Limb (tissue), 2 donors: ENCODE measurements at regions not wholly inside any gene's neighbourhood (a gene's known extent, or its start where the extent isn't known, plus 50 kb on each side); places are given as distances from the start of the nearest gene placed in this dataset.
"Not testable (repeated sequence)": the region's sequence is repeated elsewhere in the genome, so short reads cannot be mapped to it uniquely, and the experiment has no call there.

ENCODE experiments used
- DNase-seq, 2 donors: peaks; one replicate each; pipeline ENCODE4 v3.0.0-alpha.2; 2016; ENCODE audit errors: extremely low spot score in 2 of 2

DNA sequence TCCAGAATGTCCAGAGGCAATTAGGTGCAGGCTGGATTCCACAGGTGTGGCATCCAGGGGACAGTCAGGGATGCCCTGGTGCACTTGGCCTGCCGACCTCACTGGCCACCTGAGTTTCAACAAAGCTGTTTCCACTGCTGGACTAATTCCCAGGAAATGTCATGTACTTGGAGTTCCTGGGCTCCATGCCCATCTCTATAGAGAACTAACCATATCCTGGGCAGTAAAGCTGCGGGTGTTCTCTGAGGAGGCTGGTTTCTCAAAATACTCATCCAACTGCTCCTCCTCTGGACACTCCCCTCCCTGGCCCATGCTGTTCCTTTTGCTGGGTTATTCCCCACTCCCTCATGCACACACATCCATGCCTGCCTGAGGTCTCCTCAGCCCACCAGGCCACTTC is 161.9 kb upstream of the SKOR2 start:
- DNase-seq, result no peak

DNA sequence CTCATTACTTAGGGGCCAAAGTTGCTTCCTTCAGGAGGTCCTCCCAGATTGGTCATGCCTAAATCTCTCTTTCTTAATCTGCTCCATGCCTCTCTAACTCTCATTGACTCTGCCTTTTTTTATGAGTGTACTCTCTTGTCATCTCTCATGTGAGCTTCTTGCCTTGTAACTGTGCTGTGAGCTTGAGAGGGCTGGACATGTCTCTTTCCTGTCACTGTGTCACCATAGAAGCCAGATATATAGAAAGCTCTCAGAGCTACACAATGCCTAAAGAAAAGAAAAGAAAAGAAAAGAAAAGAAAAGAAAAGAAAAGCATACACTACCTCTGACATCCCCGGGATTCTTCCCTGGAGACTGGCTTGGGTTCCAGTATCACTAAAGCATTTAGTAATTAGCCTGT is 161.5 kb upstream of the SKOR2 start:
- no peak for DNase-seq

DNA sequence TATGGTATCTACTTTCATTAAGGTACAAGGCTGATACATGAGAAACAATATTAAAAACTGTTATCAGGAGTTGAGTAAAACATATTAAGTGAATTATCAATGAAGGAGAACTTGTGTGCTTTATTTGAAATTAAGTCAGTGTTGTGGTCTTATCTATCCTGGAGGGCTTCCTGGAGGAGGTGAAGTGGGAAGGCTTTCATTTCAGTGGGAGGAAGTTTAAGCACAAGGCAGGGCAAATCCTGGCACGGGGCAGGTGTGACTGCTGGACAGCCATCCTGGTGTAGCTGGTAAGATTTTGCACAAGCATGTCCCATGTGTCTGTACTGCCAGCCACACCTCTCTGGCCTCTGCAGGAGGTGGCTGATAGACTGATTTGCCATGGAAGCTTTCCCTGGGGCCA is 159.7 kb upstream of the SKOR2 start:
- no peak for DNase-seq

DNA sequence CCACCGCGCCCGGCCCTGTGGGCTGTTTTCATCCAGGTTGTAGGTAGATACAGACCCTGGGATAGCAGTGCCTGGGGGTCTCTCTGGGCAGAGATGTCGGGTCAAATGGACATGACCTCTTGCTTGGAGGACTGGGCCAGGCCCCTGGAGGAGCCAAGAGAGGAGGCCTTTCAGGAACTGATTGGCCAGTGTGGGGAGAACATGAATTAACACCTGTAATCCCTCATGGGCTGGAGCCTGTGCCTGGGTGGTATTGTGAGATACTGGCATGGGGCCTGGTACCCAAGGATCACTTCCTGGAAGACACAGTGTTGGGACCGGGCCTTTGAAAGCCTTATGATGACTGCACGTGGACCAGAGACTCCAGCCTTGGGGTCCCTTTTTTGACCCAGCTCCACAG is 158.7 kb upstream of the SKOR2 start:
- DNase-seq, result no peak

DNA sequence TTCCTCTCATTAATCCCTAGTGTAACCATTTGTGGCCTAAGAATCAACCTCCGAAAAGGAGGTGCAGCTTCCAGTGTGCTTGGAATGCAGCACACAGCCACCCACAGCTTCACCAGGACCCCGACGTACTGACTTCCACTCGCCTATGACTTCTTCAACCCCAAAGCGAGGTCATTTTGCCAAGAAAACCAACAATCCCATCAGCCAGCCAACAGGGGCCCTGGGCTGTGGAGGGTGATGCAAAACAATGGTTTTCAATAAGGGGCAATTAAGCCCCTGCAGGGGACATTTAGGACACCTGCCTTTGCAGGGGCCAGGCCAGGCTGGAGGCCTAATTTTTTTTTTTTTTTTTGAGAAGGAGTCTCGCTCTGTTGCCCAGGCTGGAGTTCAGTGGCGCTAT is 158.1 kb upstream of the SKOR2 start:
- no peak for DNase-seq

DNA sequence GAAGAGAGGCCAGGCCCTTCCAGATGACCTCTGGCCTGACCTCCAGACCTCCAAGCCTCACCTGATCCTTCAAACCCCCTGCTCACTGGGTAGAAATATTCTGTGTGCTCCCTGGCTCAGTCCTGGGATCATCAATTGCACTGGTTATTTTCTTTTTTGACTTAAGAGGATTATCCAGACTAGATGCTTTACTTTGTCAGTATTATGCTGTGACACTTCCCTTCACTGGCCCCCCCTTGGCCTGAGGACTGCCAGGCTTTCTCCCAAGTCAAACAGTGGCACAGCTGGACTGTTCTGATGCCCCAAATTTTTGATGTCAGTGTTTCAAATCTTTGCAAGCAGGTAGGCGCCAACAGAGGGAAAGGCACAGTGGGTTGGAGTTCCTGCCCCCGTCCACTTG is 156.3 kb upstream of the SKOR2 start:
- no peak for DNase-seq

DNA sequence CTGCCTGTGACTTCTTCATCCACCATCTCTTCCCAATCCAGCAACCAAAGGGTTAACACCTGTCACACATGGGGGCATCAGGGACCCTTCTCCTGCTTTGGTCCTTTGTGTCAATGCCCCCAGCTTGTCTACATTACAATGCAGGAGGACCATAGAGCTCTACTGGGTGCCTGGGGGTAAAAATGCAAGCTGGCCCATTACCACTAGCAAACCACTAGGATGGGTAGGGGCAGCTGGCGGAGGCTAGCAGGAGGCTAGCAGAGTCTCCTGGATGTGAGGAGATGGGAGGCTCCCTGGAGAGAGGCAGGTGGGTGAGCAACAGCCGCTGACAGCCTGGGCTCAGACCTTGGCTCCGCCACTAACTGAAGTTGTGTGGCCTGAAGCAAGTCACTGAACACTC is 153.4 kb upstream of the SKOR2 start:
- DNase-seq, result no peak

DNA sequence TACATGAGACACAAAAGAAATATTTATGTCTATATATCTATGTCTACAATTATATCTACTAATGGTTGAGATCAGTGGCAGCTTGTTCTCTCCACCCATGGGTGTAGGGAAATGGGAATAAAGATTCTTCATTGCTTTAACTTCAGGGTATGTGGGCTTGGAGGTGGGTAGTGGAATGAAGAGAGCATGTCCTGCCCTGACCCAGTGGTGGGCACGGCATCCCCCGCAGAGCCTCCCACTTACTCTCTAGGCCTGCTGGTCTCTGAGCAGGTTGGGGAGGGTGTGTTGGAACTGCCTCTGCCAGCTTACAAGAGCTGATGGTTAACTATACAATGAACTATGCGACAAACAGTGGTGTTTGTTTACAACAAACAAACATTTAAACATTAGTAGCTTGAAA is 152.5 kb upstream of the SKOR2 start:
- no peak for DNase-seq

DNA sequence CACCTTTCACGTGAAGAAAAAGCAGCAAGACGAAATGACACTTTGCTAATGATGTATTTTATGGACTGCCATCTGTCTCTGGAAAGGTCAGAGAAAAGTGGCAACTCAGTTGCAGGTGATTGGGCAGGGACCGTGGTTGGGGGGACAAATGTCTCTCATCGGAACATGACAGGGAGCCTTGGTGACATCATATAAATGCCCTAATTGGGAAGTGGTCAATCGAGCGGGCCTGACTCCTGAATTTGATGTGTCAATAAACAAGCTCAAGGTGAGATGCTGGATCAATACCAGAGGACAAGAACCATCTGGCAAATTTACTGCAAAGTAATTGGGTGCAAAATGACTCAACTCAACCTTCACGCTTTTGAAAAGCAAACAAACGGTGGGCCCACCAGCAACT is 151.9 kb upstream of the SKOR2 start:
- DNase-seq, result no peak

DNA sequence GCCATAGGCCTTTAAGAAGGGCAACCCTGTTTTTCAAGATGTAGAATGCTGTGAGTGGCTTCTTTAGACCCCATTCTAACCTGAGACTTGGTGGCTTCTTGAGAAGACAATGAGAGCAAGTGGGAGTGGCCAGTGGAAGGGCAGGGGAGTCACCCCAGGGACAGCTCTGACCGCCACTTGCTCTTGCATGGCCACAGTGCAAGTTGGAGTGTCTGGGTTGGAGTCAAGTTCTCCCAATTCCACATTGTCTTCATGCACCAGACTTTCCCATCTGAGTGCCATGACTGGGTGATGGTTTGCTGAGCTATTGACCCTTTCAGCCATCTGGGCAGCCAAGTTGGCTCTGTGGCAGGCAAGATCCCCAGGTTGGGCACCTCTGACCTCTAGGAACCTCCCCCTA is 148.0 kb upstream of the SKOR2 start:
- no peak for DNase-seq

DNA sequence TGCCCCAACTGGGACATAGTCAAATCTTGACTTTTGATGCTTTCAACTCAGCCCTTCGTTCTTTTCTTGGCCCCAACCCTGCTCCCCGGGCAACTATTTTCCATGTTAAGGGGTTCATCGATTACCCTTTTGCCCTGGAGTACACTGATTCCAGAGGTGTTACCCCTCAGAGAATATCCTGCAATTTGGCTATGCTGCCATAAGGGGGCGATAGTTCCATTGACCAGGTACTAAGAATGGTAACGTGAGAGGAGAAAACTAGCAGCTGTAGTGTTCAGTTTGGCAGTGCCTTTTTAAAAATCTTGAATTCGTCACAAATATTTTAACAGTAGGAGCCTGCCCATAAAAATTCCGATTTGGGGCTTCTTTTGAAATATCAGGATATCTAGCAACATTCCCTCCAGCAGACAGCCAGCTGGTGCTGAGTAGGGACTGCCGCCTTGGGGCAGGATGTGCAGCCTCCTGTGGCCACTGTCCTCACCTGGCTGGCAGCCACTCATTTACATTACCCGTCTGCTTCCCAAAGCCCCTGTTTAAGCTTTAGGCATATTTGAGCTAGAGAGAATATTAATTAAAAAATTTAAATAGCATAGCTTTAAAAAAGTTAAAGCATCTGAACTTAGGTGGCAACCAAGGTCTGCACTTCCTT is 146.3 kb upstream of the SKOR2 start:
- DNase-seq, result no peak

DNA sequence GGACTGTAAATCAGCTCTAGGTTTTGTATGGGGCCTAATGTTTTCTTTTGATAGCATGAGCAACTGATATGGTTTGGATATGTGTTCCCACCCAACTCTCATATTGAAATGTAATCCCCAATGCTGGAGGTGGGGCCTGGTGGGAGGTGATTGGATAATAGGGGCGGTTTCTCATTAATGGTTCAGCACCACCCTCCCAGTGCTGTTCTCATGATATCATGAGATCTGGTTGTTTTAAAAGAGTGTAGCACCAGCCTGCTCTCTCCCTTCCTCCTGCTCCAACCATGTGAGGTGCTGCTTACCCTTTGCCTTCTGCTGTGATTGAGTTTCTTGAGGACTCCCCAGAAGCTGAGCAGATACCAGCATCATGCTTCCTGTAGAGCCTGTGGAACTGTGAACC is 140.2 kb upstream of the SKOR2 start:
- DNase-seq, result no peak

DNA sequence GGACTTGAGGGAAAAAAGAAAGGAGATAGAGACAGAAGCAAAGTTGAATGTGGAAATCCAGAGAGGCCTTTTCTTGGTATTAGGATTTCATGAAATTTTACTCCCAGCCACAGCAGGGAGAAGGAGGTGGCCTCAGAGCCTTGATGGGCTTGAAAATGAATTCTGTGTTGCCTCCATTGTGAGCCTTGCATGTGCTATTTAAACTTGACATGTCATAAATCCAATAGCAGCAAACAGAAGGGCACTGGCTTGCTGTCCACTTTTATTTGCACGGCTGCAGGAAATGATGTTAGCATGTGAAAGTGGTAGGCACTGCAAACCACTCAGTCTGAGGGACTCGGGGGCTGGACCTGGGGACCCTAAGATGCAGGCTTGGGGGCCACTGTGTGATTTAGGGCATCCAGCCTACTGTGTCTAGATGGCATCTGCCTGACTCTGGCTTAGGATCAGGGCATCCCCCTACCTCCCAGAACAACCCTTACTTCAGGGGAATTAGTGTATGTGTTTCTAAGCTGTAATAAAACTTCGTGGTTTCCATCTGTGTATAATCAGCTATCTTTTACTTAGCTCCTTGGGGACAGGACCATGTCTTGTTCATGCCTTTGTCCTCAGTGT is 139.1 kb upstream of the SKOR2 start:
- no peak for DNase-seq

DNA sequence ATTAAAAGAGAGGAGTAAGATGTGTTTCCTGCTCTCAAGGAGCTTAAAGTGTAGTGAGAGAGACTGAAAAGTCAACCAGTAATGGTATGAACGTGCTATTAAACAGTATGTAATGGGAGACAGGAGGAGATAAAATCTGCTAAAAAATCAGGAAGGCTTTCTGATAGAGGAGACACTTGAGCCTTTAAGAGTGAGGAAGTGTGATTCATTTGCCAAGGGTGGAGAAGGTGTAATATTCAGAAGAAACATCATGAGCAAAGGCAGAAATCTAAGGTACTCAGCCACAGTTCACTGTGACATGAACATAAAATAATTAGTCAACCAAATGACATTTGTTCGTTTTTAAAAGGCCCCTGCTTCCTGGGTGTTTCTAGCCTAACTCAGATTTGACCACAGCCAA is 137.8 kb upstream of the SKOR2 start:
- DNase-seq, result no peak

DNA sequence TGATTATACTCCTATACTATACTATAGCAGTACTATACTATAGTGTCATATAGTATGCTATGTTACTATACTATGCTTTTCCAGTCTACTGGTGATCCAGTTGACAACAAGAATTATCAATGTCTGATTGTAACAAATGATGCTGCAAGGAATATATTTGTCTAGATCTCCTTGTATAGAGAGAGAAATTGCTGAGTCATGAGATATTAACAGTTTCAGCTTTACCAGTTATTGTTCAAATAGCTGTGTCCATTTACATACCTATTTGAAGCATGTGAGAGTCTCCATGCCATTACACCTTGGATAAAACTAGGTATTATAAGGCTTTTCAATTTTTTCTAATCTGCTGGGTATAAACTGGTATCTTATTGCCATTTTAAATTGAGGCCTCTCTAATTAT is 136.4 kb upstream of the SKOR2 start:
- DNase-seq, result no peak

DNA sequence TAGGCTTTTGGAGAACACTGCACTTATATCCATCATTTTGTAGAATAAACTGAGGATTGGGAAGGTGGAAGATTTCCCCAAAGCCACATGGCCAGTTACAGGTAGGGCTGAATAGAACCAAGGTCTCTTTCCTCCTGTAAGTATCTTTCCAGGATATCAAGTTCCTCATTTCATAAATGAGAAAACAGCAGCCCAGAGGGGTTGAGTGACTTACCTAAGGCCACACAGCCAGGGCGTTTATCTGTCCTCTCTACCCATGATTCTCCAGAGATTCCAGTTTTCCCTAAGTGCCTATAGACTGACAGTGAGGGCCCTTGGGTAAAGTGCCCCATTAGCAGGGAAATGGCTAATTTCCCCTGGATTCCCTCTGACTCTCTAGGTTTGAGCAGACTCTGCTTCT is 132.3 kb upstream of the SKOR2 start:
- no peak for DNase-seq

DNA sequence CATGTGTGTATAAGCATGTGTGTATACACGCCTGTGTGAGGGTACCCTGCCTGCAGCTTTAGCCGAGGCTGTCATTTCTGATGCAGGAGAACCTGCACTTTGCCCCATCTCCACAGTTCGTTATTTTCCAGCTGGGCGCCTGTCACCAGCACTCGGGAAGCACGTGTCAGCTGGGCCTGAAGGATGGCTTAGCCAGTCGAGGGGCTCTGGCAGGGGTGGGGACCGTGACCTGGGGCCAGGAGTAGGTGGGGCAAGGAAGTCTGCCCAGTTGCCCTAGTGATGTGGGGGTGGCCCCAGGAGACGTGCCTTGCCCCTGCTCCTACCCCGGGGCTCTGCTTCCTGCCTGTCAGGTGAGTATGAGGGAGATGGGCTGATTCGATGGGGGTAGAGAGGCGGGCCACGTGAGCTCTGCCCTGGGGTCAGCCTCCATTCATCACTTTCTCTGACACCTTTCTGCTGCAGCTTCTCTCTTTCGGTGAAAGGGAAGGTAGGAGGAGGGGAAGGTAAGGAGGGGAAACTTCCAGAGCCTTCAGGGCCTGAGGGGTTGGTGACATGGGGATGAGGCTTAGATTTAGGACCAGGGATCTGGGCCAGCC is 130.6 kb upstream of the SKOR2 start:
- DNase-seq, result no peak

DNA sequence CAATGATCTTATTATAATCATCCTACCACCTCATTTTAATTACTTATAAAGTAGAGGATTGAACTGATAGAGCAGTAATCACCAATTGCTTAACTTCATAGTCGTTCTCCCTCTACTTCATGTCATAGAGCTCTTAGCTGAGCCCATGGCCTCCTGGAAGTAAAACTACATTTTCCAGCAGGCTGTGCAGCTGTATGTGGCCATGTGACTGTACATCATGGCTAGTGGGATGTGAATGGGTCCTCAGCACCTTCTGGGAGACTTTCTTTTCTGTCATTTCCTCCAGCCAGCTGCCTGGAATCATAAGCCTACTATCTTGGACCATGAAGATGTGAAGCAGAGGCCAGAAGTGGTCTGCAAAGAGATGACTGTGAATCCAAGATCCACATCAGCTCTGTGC is 128.7 kb upstream of the SKOR2 start:
- DNase-seq, result no peak

DNA sequence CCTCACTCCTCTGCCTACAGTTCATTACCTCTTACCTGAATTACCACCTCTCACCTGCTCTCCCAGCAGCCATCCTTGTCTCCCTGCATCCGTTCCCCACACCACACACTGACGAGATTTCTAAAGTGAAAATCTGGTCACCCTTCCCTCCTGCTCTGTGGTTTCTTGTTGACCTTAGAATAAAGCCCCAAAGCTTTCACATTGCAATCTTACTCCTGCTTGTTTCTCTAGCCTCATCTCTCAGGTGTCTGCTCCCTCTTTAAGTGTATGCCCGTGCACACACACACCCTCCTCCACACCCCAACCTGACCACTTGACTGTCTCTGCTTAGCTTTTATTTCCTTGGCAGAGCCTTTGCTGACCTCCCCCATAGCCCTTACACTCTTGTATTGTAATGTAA is 122.0 kb upstream of the SKOR2 start:
- no peak for DNase-seq

DNA sequence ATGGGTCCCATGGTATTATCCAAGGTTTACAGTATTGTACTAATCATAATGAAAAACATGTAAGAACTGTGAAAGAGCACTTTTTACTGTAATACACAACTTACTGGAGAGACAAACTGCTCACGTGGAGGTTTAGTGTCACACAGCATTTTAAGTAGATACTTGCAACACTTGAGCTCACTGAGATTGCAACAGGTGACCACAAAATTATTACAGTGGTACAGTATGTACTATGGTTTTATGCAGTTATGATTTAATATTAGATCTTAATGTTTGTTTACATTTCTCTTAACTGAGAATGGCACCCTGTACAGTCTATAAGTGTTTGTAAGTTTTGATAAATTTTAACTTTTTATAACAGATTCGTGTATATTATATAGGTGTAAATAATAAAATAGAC is 118.6 kb upstream of the SKOR2 start:
- DNase-seq, result no peak

DNA sequence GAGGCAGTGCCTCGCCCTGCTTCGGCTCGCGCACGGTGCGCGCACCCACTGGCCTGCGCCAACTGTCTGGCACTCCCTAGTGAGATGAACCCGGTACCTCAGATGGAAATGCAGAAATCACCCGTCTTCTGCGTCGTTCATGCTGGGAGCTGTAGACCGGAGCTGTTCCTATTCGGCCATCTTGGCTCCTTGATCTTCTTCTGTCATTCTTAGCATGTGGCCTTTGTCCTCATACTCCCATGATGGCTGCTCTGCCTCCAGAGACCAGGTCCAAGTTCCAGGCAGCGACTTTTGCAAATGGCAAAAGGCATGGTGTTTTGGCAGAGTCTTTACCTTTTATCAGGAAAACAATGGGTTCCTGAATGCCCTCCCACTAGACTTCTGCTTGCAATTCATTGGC is 102.6 kb upstream of the SKOR2 start:
- DNase-seq, result not testable (repeated sequence)

DNA sequence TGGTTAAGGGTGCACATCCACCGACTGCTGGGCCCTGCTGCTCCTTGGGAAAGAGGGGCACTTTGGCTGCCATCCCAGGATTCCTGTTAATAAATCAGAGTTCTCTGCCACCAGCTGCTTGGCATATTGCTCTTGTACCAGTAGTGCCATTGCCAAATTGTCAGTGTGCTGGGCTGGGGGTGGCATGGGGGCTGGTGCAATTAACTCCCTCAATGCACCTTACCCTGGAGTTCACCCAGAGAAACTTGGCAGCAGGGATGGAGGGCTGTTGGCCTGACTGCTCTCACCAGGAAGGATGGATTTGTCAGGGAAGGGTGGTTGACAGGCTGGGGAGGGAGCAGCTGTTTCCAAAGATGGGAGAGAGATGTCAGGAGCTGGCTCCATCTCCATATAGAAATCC is 94.6 kb upstream of the SKOR2 start:
- DNase-seq, result no peak

DNA sequence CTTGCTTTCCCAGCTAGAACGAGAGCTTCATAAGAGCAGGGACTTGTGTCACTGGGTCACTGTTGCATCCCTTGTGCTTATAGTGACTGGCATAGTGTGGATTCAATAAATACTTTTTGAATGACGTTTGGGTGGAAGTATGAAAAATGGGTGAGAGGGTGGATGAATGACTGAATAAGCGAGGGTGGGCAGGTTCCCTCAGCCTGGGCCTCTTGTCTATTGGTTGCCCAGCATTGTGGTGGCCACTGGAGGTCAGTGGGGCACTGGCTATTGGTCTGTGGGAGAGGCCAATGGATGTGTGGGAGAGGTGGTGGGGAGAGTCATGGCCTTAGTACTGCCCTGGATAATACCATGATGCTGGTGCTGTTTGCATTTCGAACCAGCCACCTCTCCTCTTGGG is 93.8 kb upstream of the SKOR2 start:
- DNase-seq, result no peak

DNA sequence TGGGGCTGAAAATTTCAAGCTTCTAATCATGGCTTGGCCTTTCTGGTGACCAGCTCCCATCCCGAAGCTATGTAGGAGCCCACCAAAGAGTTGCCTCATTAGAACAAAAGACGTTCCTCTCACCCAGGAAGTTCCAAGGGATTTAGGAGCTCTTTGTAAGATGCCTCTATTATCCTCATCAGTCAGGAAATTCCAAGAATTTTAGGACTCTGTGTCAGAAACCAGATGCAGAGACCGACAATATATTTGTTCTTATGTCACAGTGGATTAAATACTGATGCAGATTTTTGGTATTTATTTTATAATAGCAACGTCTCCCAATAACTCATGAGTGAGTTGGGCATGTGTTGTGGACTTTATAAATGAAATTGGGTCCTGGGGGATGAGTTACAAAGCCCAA is 91.8 kb upstream of the SKOR2 start:
- no peak for DNase-seq
